H1 (cell line): ENCODE measurements at regions not wholly inside any gene's neighbourhood (a gene's known extent, or its start where the extent isn't known, plus 50 kb on each side); places are given as distances from the start of the nearest gene placed in this dataset.

Experiments used
- CTCF ChIA-PET: fragments of 300-600 bp; sonication (Branson Sonifier 250); formaldehyde crosslinking; loops from one replicate; lab custom pipeline; 2021; ENCODE audit not compliant: partially characterized antibody; lab: Charles Lee
- POLR2A ChIA-PET: fragments of 300-600 bp; sonication (Branson Sonifier 250); formaldehyde crosslinking; loops from one replicate; lab custom pipeline; 2021; ENCODE audit warnings: inconsistent platforms; ENCODE audit not compliant: partially characterized antibody; lab: Charles Lee
- DNase-seq, 2 experiments: peaks; one replicate each; pipeline versions ENCODE4 v3.0.0 to v3.0.0-alpha.2; 2010 to 2022; ENCODE audit warnings: low spot score in 2 of 2, low read depth in 1 of 2, mixed read lengths in 1 of 2
- FAIRE-seq: peaks from 2 replicates; lab custom pipeline; 2011; peaks lifted over from hg19 to GRCh38; lab: Jason Lieb, UNC
- H2AFZ ChIP-seq: 2 replicates; pipeline ENCODE4 v1.8.1; 2012; ENCODE audit warnings: low read length, inconsistent platforms
- H2AK5ac ChIP-seq: 2 replicates; pipeline ENCODE4 v1.6.1; 2013; ENCODE audit warnings: low read depth, low read length
- H2BK120ac ChIP-seq: replicated peaks from 2 replicates; pipeline ENCODE3; 2013; ENCODE audit warnings: low read depth, low read length, inconsistent platforms
- H2BK12ac ChIP-seq: 2 replicates; pipeline ENCODE4 v1.6.1; 2013; ENCODE audit warnings: low read depth, low read length
- H2BK15ac ChIP-seq: 2 replicates; pipeline ENCODE4 v1.6.1; 2013; ENCODE audit warnings: low read length
- H2BK20ac ChIP-seq: 2 replicates; pipeline ENCODE4 v1.6.1; 2013; ENCODE audit warnings: low read length
- H2BK5ac ChIP-seq: 2 replicates; pipeline ENCODE4 v1.6.1; 2013; ENCODE audit warnings: low read depth, low read length
- H3K14ac ChIP-seq: 2 replicates; pipeline ENCODE4 v1.6.1; 2013; ENCODE audit warnings: inconsistent platforms; ENCODE audit not compliant: insufficient read length
- H3K18ac ChIP-seq: 2 replicates; pipeline ENCODE4 v1.6.1; 2013; ENCODE audit warnings: low read length; ENCODE audit errors: extremely low read depth
- H3K23ac ChIP-seq: 2 replicates; pipeline ENCODE4 v1.6.1; 2013; ENCODE audit warnings: inconsistent platforms; ENCODE audit not compliant: insufficient read length
- H3K23me2 ChIP-seq: 2 replicates; pipeline ENCODE4 v1.6.1; 2013; ENCODE audit warnings: low read depth, low read length
- H3K27ac ChIP-seq: 2 replicates; pipeline ENCODE4 v1.6.1; 2011; ENCODE audit warnings: low read depth, low read length, inconsistent platforms
- H3K27me3 ChIP-seq, 4 experiments: replicated peaks in 1 of 4; 1 replicate in 1 of 4; 2 replicates in 3 of 4; pipeline versions ENCODE4 v1.6.1 to v1.8.1; 2011 to 2013; ENCODE audit warnings: low read length in 3 of 4, mild to moderate bottlenecking in 3 of 4, inconsistent platforms in 2 of 4, mixed read lengths in 2 of 4, moderate library complexity in 1 of 4; ENCODE audit not compliant: control insufficient read depth in 3 of 4, insufficient read depth in 3 of 4; ENCODE audit errors: extremely low read depth in 1 of 4
- H3K36me3 ChIP-seq, 4 experiments: 2 replicates each; pipeline versions ENCODE4 v1.6.1 to v1.8.1; 2011 to 2013; ENCODE audit warnings: mild to moderate bottlenecking in 4 of 4, low read length in 3 of 4, moderate library complexity in 2 of 4, control low read depth in 1 of 4, inconsistent platforms in 1 of 4; ENCODE audit not compliant: insufficient read depth in 4 of 4, control insufficient read depth in 2 of 4
- H3K4ac ChIP-seq: replicated peaks from 2 replicates; pipeline ENCODE3; 2013; ENCODE audit warnings: low read length, low read depth, mixed read lengths, inconsistent platforms; ENCODE audit not compliant: insufficient read length
- H3K4me1 ChIP-seq, 4 experiments: replicated peaks in 1 of 4; 1 replicate in 1 of 4; 2 replicates in 3 of 4; pipeline versions ENCODE4 v1.6.1 to v1.8.1; 2011 to 2013; ENCODE audit warnings: low read length in 3 of 4, inconsistent platforms in 2 of 4, mixed read lengths in 1 of 4; ENCODE audit not compliant: insufficient read depth in 4 of 4, control insufficient read depth in 3 of 4
- H3K4me2 ChIP-seq, 2 experiments: 2 replicates each; pipeline versions ENCODE4 v1.6.1 to v1.8.1; 2011 to 2013; ENCODE audit warnings: low read depth in 2 of 2, low read length in 2 of 2, control low read depth in 1 of 2, inconsistent platforms in 1 of 2, mild to moderate bottlenecking in 1 of 2; ENCODE audit not compliant: insufficient read depth in 1 of 2
- H3K4me3 ChIP-seq, 4 experiments: fragments of 200-600, 300-600 bp in 1 of 4; sonication (generic), shearing (Covaris generic), sonication (Bioruptor Twin) in 1 of 4; 2 replicates each; pipeline versions ENCODE4 v1.5.1 to v1.8.1; 2011 to 2016; ENCODE audit warnings: low read length in 4 of 4, low read depth in 3 of 4, control low read depth in 2 of 4, inconsistent platforms in 2 of 4, mild to moderate bottlenecking in 2 of 4, mixed read lengths in 1 of 4, moderate library complexity in 1 of 4; ENCODE audit not compliant: insufficient read depth in 2 of 4; ENCODE audit errors: extremely low read depth in 1 of 4
- H3K56ac ChIP-seq: replicated peaks from 2 replicates; pipeline ENCODE3; 2013; ENCODE audit warnings: low read depth, mild to moderate bottlenecking, mixed read lengths, low read length, inconsistent platforms; ENCODE audit not compliant: insufficient read length
- H3K79me1 ChIP-seq: 2 replicates; pipeline ENCODE4 v1.6.1; 2013; ENCODE audit warnings: low read depth, low read length, control low read depth
- H3K79me2 ChIP-seq, 2 experiments: 2 replicates each; pipeline versions ENCODE4 v1.6.1 to v1.8.1; 2012 to 2013; ENCODE audit warnings: low read length in 2 of 2, mild to moderate bottlenecking in 2 of 2, inconsistent platforms in 1 of 2; ENCODE audit not compliant: insufficient read depth in 2 of 2, control insufficient read depth in 1 of 2
- H3K9ac ChIP-seq, 4 experiments: replicated peaks in 1 of 4; 1 replicate in 1 of 4; 2 replicates in 3 of 4; pipeline versions ENCODE4 v1.6.1 to v1.8.1; 2011 to 2013; ENCODE audit warnings: low read depth in 3 of 4, low read length in 3 of 4, control low read depth in 2 of 4, mild to moderate bottlenecking in 2 of 4, moderate library complexity in 2 of 4, inconsistent platforms in 1 of 4; ENCODE audit errors: extremely low read depth in 1 of 4
- H3K9me3 ChIP-seq, 2 experiments: 2 replicates each; pipeline versions ENCODE4 v1.6.1 to v1.8.1; 2012 to 2013; ENCODE audit warnings: mild to moderate bottlenecking in 2 of 2, moderate library complexity in 2 of 2, control low read depth in 1 of 2, inconsistent platforms in 1 of 2, low read depth in 1 of 2, low read length in 1 of 2, mixed read lengths in 1 of 2; ENCODE audit not compliant: insufficient read depth in 2 of 2
- H4K20me1 ChIP-seq, 2 experiments: replicated peaks in 1 of 2; 2 replicates each; pipeline versions ENCODE3 to v1.8.1; 2011 to 2013; ENCODE audit warnings: inconsistent platforms in 2 of 2, low read length in 2 of 2, mild to moderate bottlenecking in 1 of 2; ENCODE audit not compliant: insufficient read depth in 2 of 2, control insufficient read depth in 1 of 2
- H4K5ac ChIP-seq: 2 replicates; pipeline ENCODE4 v1.6.1; 2013; ENCODE audit warnings: low read length, low read depth, mixed read lengths, inconsistent platforms; ENCODE audit not compliant: insufficient read length
- H4K8ac ChIP-seq: 2 replicates; pipeline ENCODE4 v1.8.0; 2013; ENCODE audit warnings: mild to moderate bottlenecking, moderate library complexity, low read length, inconsistent platforms; ENCODE audit not compliant: insufficient read depth; ENCODE audit errors: extremely low read depth
- H4K91ac ChIP-seq: replicated peaks from 2 replicates; pipeline ENCODE3; 2013; ENCODE audit warnings: low read length, mixed read lengths, inconsistent platforms; ENCODE audit not compliant: insufficient read length
- ATF2 ChIP-seq: IDR thresholded peaks from 2 replicates; pipeline ENCODE4 v1.6.1; 2012; ENCODE audit warnings: low read length, inconsistent platforms

- H3K4me2 ChIP-seq = no peak overlapping the region
- H3K4me3 ChIP-seq = no peak overlapping the region
- FAIRE-seq (no peak), DNase-seq (no peak)
- no peaks in the 10 kb centered on the region for H3K79me2 ChIP-seq
- H3K23me2 ChIP-seq = no peaks in the 10 kb centered on the region
- no peak overlapping the region for H2BK12ac ChIP-seq
- no peak overlapping the region for H2BK15ac ChIP-seq
- no peak overlapping the region for H2BK20ac ChIP-seq
- H2AFZ ChIP-seq = no peak overlapping the region
- no peak overlapping the region for H3K27ac ChIP-seq
- no peak overlapping the region for H3K23ac ChIP-seq
- H3K4me1 ChIP-seq = no peaks in the 10 kb centered on the region
- no peak overlapping the region for H3K14ac ChIP-seq
- no peak overlapping the region for H2BK5ac ChIP-seq
- H3K9me3 ChIP-seq = no peaks in the 10 kb centered on the region
- no peak for TF ChIP-seq ATF2
- H2AK5ac ChIP-seq = no peak overlapping the region
- no peaks in the 10 kb centered on the region for H3K79me1 ChIP-seq
- H4K8ac ChIP-seq = no peak overlapping the region
- H2BK120ac ChIP-seq = no peak overlapping the region
- H3K36me3 ChIP-seq = no peaks in the 10 kb centered on the region
- H3K4ac ChIP-seq = no peak overlapping the region
- no peak overlapping the region for H3K56ac ChIP-seq
- H3K9ac ChIP-seq = no peak overlapping the region
- H3K18ac ChIP-seq = no peak overlapping the region
- ChIA-PET CTCF (interaction anchor here (1.0 to 5.5 kb wide), 5 partner anchors 9 to 434 kb away, joined by 3 to 23 read pairs (median 4); no protein-coding TSS in a partner anchor), POLR2A (no interaction called here)
- no peak overlapping the region for H4K91ac ChIP-seq
- no peaks in the 10 kb centered on the region for H3K27me3 ChIP-seq
- no peaks in the 10 kb centered on the region for H4K20me1 ChIP-seq
- H4K5ac ChIP-seq = no peak overlapping the region
These were observed 272.2 kb downstream of the SNX13 start for GRCh38 chr7:17668122-17668521.
